Effector CD8-positive, alpha-beta T cell (primary cell): ENCODE measurements at regions not wholly inside any gene's neighbourhood (a gene's known extent, or its start where the extent isn't known, plus 50 kb on each side); places are given as distances from the start of the nearest gene placed in this dataset.
"Not testable (repeated sequence)": the region's sequence is repeated elsewhere in the genome, so short reads cannot be mapped to it uniquely, and the experiment has no call there.

Source experiments
- DNase-seq: peaks from one replicate; lab custom pipeline; 2025; lab: John Stamatoyannopoulos, UW

GRCh38 chr13:48808683-48809082 lies 155.0 kb downstream of the CYSLTR2 start:
- no peak for DNase-seq

- no peak for DNase-seq
These were observed 156.3 kb downstream of the CYSLTR2 start for GRCh38 chr13:48810013-48810412.

GRCh38 chr13:48813518-48813917 lies 159.8 kb downstream of the CYSLTR2 start:
- no peak for DNase-seq

GRCh38 chr13:48816700-48817099 lies 159.0 kb upstream of the FNDC3A start:
- DNase-seq, result no peak

- DNase-seq, result no peak
These were observed 158.4 kb upstream of the FNDC3A start for GRCh38 chr13:48817166-48817802.

- DNase-seq, result no peak
These were observed 157.0 kb upstream of the FNDC3A start for GRCh38 chr13:48818495-48819356.

- DNase-seq, result no peak
These were observed 156.3 kb upstream of the FNDC3A start for GRCh38 chr13:48819376-48819775.

GRCh38 chr13:48819899-48820298 lies 155.8 kb upstream of the FNDC3A start:
- DNase-seq, result no peak

- DNase-seq, result not testable (repeated sequence)
These were observed 152.2 kb upstream of the FNDC3A start for GRCh38 chr13:48823526-48823925.

- no peak for DNase-seq
These were observed 149.7 kb upstream of the FNDC3A start for GRCh38 chr13:48826039-48826438.

- not testable (repeated sequence) for DNase-seq
These were observed 148.7 kb upstream of the FNDC3A start for GRCh38 chr13:48826922-48827454.

- DNase-seq, result no peak
These were observed 148.0 kb upstream of the FNDC3A start for GRCh38 chr13:48827709-48828108.

GRCh38 chr13:48828962-48829411 lies 146.7 kb upstream of the FNDC3A start:
- DNase-seq, result no peak

- DNase-seq, result no peak
These were observed 146.2 kb upstream of the FNDC3A start for GRCh38 chr13:48829536-48829935.

- no peak for DNase-seq
These were observed 144.5 kb upstream of the FNDC3A start for GRCh38 chr13:48831248-48831647.

GRCh38 chr13:48833412-48833811 lies 142.3 kb upstream of the FNDC3A start:
- no peak for DNase-seq

- DNase-seq, result not testable (repeated sequence)
These were observed 140.4 kb upstream of the FNDC3A start for GRCh38 chr13:48835326-48835725.

GRCh38 chr13:48838193-48838973 lies 137.3 kb upstream of the FNDC3A start:
- no peak for DNase-seq

GRCh38 chr13:48839171-48839570 lies 136.5 kb upstream of the FNDC3A start:
- no peak for DNase-seq

- DNase-seq, result no peak
These were observed 135.3 kb upstream of the FNDC3A start for GRCh38 chr13:48840366-48840765.

- DNase-seq, result no peak
These were observed 133.4 kb upstream of the FNDC3A start for GRCh38 chr13:48842316-48842715.
